Breast epithelium (tissue), 4 donors: ENCODE measurements at regions not wholly inside any gene's neighbourhood (a gene's known extent, or its start where the extent isn't known, plus 50 kb on each side); places are given as distances from the start of the nearest gene placed in this dataset.

Experiments used
- DNase-seq, 2 donors: peaks; one replicate each; pipeline ENCODE4 v3.0.0-alpha.2; 2019; ENCODE audit warnings: low spot score in 2 of 2
- H3K27ac ChIP-seq, 2 donors: fragments of 200-600 bp; sonication (generic) in 1 of 2; one replicate each; pipeline ENCODE4 v1.5.1; 2016 to 2019; ENCODE audit warnings: mild to moderate bottlenecking in 1 of 2
- H3K27me3 ChIP-seq, 2 donors: fragments of 200-600 bp; sonication (generic) in 1 of 2; one replicate each; pipeline versions ENCODE4 v1.5.1 to v1.6.0; 2017 to 2019; ENCODE audit warnings: control low read depth in 1 of 2, mild to moderate bottlenecking in 1 of 2
- H3K36me3 ChIP-seq: fragments of 200-600 bp; one replicate; pipeline ENCODE4 v1.5.1; 2019
- H3K4me1 ChIP-seq, 2 donors: fragments of 200-600 bp; sonication (generic); one replicate each; pipeline ENCODE4 v1.5.1; 2016 to 2019; ENCODE audit warnings: control low read depth in 1 of 2
- H3K4me3 ChIP-seq, 3 donors: fragments of 200-600 bp; sonication (generic); 1 replicate in 2 of 3; 2 replicates in 1 of 3; pipeline ENCODE4 v1.5.1; 2016 to 2019; ENCODE audit warnings: mild to moderate bottlenecking in 3 of 3, moderate library complexity in 2 of 3
- H3K9me3 ChIP-seq, 2 donors: fragments of 200-600 bp; sonication (generic) in 1 of 2; one replicate each; pipeline ENCODE4 v1.5.1; 2016 to 2019; ENCODE audit warnings: control low read depth in 1 of 2
- CTCF ChIP-seq, 3 donors: fragments of 450-650 bp; IDR thresholded peaks; one replicate each; pipeline ENCODE4 v1.5.1; 2016 to 2017; ENCODE audit warnings: antibody characterized with exemption in 3 of 3, mild to moderate bottlenecking in 3 of 3, moderate library complexity in 3 of 3
- POLR2A ChIP-seq: fragments of 450-650 bp; IDR thresholded peaks from one replicate; pipeline ENCODE4 v1.6.1; 2016; ENCODE audit warnings: antibody characterized with exemption, mild to moderate bottlenecking, moderate library complexity
- POLR2AphosphoS5 ChIP-seq, 3 donors: sonication (generic); formaldehyde crosslinking; IDR thresholded peaks; one replicate each; pipeline ENCODE4 v1.6.1; 2017; ENCODE audit warnings: antibody characterized with exemption in 3 of 3
- intact Hi-C: fragments of 100-400 bp; cut with DNase I; formaldehyde crosslinking; loops from one replicate; pipeline ENCODE4 v1.15.1; 2023; ENCODE audit warnings: low total_unique reads

- no peaks in the 10 kb centered on the region for H3K36me3 ChIP-seq
- no peak for TF ChIP-seq POLR2A
- TF ChIP-seq POLR2AphosphoS5 (IDR thresholded peaks at IDR 0.05): no peak
- TF ChIP-seq CTCF (IDR thresholded peaks at IDR 0.05): no peak
Measured at GRCh38 chr13:18951412-18951811, 230.2 kb downstream of the TUBA3C start.

GRCh38 chr13:18949970-18950369, 231.7 kb downstream of the TUBA3C start:
- intact Hi-C loops: no loop called here
- H3K4me3 ChIP-seq: no peak overlapping the region

More at GRCh38 chr13:18951412-18951811, 230.2 kb downstream of the TUBA3C start:
- H3K27me3 ChIP-seq: no peaks in the 10 kb centered on the region
- intact Hi-C loops: no loop called here
- no peaks in the 10 kb centered on the region for H3K4me1 ChIP-seq
- no peak for DNase-seq
- H3K9me3 ChIP-seq: no peaks in the 10 kb centered on the region
- no peak overlapping the region for H3K4me3 ChIP-seq
- H3K27ac ChIP-seq: no peak overlapping the region

GRCh38 chr13:18949489-18949761, 232.2 kb downstream of the TUBA3C start:
- TF ChIP-seq CTCF (IDR thresholded peaks at IDR 0.05) (no peak), POLR2AphosphoS5 (IDR thresholded peaks at IDR 0.05) (no peak), POLR2A (no peak)
- no peak for DNase-seq

More at GRCh38 chr13:18949970-18950369, 231.7 kb downstream of the TUBA3C start:
- Histone ChIP-seq H3K4me1 (no peaks in the 10 kb centered on the region), H3K36me3 (no peaks in the 10 kb centered on the region), H3K27ac (no peak overlapping the region), H3K9me3 (no peaks in the 10 kb centered on the region), H3K27me3 (no peaks in the 10 kb centered on the region)
- TF ChIP-seq CTCF (IDR thresholded peaks at IDR 0.05) (no peak), POLR2AphosphoS5 (IDR thresholded peaks at IDR 0.05) (no peak), POLR2A (no peak)
- no peak for DNase-seq

GRCh38 chr13:18948664-18949488, 232.7 kb downstream of the TUBA3C start:
- H3K36me3 ChIP-seq: no peaks in the 10 kb centered on the region
- no peaks in the 10 kb centered on the region for H3K9me3 ChIP-seq
- H3K4me3 ChIP-seq: no peak overlapping the region
- H3K27me3 ChIP-seq: peaks cover 0 to 6% of the 10 kb centered on the region in 2 donors
- intact Hi-C loops: no loop called here
- TF ChIP-seq CTCF (IDR thresholded peaks at IDR 0.05) (no peak), POLR2A (no peak), POLR2AphosphoS5 (IDR thresholded peaks at IDR 0.05) (no peak)
- no peaks in the 10 kb centered on the region for H3K4me1 ChIP-seq
- H3K27ac ChIP-seq: no peak overlapping the region
- no peak for DNase-seq

More at GRCh38 chr13:18949489-18949761, 232.2 kb downstream of the TUBA3C start:
- Histone ChIP-seq H3K36me3 (no peaks in the 10 kb centered on the region), H3K27me3 (peaks cover 0 to 4% of the 10 kb centered on the region in 2 donors), H3K4me3 (no peak overlapping the region), H3K9me3 (no peaks in the 10 kb centered on the region), H3K27ac (no peak overlapping the region), H3K4me1 (no peaks in the 10 kb centered on the region)
- intact Hi-C loops: no loop called here

GRCh38 chr13:18948012-18948663, 233.5 kb downstream of the TUBA3C start:
- Histone ChIP-seq H3K27me3 (peaks cover 0 to 7% of the 10 kb centered on the region in 2 donors), H3K27ac (no peak overlapping the region), H3K4me3 (no peak overlapping the region), H3K4me1 (no peaks in the 10 kb centered on the region), H3K36me3 (no peaks in the 10 kb centered on the region), H3K9me3 (no peaks in the 10 kb centered on the region)
- DNase-seq: no peak
- intact Hi-C loops: no loop called here
- TF ChIP-seq POLR2A: no peak
- TF ChIP-seq POLR2AphosphoS5 (IDR thresholded peaks at IDR 0.05): no peak
- no peak for TF ChIP-seq CTCF (IDR thresholded peaks at IDR 0.05)
